VCaP (cell line): ENCODE measurements at regions not wholly inside any gene's neighbourhood (a gene's known extent, or its start where the extent isn't known, plus 50 kb on each side); places are given as distances from the start of the nearest gene placed in this dataset.

Experiments
- H3K27ac ChIP-seq: fragments of 450-650 bp; 2 replicates; pipeline ENCODE4 v1.5.1; 2017
- TF ChIP-seq, protein P1 (sequence below): fragments of 450-650 bp; conservative IDR thresholded peaks from 2 replicates; pipeline ENCODE4 v1.5.1; 2017; ENCODE audit warnings: mild to moderate bottlenecking, moderate library complexity

DNA sequence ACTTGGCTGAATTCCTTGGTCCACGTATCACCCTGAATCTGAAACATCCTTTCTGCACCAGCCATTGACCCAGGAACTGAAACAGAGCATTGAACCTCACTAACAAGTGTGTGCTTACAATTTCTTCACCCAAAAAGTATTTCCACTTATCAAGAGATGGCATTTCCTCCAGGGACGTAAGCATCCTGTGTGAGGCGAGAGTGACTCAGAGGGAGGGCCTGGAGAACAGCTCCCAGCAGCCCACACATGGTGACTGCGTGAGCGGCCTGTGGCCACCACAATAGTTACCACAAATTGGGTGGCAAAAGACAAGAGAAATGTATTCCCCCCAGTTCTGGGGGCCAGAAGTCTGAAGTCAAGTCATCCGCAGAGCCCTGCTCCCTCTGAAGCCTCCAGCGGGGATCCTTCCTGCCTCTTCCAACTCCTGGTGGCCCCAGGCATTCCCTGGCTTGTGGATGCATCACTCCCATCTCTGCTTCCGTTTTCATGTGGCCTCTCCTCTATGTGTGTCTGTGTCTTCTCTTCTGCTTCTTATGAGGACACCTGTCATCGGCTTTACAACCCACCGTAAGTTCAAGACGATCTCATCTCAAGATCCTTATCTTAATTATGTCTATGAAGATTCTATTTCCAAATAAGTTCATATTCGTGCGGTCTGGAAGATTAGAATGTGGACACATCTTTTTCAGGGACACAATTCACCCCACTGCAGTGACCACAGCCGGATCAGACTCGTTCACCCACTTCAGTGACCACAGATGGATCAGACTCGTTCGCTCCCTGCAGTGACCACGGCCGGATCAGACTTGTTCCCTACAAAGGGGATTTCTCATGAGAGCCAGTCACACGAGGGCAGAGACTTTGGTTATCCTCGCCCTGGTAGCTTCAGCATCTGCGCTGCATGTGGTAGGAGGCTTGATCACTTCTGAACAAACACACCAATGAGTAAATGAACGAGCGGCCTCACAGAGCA is 122.6 kb upstream of the FOXF1 start:
- H3K27ac ChIP-seq: no peak overlapping the region
- TF ChIP-seq, protein P1, sequence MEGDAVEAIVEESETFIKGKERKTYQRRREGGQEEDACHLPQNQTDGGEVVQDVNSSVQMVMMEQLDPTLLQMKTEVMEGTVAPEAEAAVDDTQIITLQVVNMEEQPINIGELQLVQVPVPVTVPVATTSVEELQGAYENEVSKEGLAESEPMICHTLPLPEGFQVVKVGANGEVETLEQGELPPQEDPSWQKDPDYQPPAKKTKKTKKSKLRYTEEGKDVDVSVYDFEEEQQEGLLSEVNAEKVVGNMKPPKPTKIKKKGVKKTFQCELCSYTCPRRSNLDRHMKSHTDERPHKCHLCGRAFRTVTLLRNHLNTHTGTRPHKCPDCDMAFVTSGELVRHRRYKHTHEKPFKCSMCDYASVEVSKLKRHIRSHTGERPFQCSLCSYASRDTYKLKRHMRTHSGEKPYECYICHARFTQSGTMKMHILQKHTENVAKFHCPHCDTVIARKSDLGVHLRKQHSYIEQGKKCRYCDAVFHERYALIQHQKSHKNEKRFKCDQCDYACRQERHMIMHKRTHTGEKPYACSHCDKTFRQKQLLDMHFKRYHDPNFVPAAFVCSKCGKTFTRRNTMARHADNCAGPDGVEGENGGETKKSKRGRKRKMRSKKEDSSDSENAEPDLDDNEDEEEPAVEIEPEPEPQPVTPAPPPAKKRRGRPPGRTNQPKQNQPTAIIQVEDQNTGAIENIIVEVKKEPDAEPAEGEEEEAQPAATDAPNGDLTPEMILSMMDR: no peak

DNA sequence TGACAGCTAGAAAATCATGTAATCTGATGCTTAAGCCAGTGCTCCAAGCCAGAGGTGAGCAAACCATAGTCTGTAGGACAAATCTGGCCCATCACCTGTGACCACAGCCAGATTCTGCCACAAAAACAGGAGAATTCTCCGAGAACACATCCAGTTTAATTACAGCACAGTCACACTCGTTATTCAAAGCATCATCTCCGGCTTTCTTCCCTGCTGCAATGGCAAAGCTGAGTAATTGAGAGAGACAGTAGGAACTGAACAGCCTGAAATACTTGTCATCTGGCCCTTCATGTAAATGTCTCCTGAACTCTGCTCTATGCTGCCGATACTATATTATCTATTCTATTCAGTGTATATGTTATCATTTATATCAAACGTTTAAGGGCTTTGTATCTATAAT is 121.4 kb upstream of the FOXF1 start:
- TF ChIP-seq, protein P1: no peak
- H3K27ac ChIP-seq: no peak overlapping the region

DNA sequence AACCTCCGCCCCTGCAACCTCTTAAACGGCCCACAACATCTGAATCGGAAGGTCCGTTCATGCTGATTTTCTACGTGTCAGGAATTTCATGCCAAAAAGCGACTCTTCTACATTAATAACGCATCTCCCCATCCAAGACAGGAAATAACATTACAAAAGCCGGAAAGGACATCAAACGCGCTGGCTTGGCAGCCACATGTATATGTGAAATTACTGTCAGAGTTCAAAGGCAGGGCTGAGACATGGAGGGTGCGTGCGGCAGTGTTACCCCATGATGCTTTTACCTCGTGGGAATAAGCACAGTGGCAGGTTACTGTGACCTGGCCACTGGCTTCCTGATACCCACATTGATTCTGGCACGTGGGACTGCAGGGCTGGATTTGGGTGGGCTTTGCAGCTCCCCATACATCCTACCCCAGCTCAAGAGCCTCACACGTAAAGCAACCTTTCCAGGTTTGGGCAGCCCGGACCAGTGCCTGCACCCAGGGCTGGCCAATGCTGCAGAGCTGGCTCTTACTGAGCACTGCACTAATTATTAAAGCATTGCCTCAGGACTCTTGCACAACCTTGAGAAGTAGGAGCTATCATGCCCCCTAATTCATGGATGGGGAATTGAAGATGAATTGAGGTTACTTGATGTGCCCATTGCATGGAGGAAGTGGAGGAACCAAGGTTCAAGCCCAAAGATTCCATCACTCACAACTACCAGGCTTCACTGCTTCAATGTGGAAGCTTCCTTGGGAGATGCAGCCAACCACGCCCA is 120.6 kb upstream of the FOXF1 start:
- no peak overlapping the region for H3K27ac ChIP-seq
- TF ChIP-seq, protein P1: no peak

DNA sequence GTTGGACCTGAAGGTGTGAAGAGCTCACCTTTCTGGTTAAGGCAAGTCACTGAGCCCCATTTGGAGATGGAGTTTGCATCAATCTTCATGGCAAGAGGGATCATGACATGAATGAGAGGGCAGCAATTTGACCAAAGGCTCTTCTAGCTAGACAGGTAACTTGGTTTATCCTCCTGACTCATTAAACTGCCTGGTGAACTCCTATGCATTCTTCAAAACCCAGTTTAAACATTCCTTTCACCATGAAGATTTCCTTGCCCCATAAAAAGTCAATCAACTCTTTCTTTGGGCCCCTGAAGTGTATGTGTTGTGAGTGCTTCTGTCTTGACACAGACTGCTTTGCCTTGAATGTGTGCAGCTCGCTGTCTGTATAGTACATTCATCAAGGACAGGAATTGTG is 120.0 kb upstream of the FOXF1 start:
- H3K27ac ChIP-seq: no peak overlapping the region
- TF ChIP-seq, protein P1: no peak

DNA sequence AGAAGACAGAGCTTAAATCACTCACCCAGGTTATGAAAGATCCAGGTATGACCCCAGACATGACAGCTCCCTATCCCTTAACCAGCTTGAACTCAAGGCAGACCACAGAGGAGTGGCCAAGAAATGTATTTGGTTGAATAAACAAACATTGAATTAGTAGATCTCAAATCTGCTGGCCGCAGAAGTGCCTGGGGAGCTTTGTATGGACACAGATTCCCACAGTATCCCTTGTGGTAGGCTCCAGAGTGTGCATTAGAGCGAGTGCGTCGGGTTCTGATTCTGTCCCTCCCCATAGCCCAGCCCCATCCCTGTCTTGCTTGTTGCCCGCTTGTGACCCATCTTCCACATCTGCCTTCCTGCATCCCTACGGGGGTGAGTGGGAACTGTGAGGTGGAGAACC is 118.8 kb upstream of the FOXF1 start:
- H3K27ac ChIP-seq: no peak overlapping the region

DNA sequence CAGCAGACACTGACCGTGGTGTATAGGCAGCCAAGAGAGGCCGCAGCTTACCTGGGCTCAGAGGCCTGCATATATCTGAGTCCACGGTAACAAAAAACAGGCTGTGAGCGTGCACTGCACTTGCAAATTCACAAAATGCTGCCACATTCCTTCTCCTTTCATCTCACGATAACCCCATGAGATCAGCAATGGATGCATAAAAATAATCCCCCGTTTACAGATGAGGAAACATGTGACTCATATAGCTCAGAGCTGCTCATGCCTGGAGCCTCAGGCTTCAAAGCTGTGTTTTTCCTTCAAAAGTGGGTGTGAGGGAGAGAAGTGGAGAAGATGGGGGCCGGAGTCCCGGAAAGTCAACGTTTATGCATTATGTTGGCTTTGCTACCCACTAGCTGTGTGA is 118.3 kb upstream of the FOXF1 start:
- TF ChIP-seq, protein P1: no peak
- no peak overlapping the region for H3K27ac ChIP-seq

More for the DNA sequence above, 118.8 kb upstream of the FOXF1 start:
- TF ChIP-seq, protein P1: no peak

DNA sequence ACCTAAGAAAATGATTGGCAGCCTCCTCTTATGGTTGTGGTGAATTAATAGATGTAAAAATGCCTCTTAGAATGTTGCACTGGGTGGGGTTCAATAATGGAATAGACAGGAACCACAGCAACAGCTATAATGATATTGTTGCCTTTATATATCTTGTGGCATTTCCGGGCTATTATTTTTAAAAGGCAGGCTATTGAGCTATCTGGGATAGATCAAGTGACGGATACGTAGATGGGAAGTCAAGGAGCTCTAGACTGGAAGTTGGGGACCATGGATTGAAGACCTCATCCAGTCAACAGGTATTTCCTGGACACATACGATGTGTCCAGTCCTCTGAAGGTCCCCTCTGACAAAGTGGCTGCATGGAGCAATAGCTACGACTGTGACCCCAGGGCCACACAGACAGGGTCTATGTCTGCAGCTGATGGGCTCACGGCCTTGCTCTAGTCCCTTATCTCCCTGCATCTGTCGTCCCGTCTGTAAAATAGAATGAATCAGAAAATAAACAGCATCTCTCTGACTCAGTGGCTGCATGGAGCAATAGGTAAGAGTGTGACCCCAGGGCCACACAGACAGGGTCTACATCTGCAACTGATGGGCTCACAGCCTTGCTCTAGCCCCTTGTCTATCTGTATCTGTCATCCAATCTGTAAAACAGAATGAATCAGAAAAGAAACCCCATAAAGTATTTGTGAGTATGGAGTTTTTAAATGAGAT is 117.7 kb upstream of the FOXF1 start:
- no peak overlapping the region for H3K27ac ChIP-seq
- TF ChIP-seq, protein P1: no peak
